MCF 10A (cell line): ENCODE measurements at regions not wholly inside any gene's neighbourhood (a gene's known extent, or its start where the extent isn't known, plus 50 kb on each side); places are given as distances from the start of the nearest gene placed in this dataset.

ENCODE experiments used
- BruUV-seq: library from RNA; stranded (reverse); fragments of 400-500 nt; replicated peaks from 2 replicates; lab custom pipeline; 2021; lab: Mats Ljungman, UMichigan
- CTCF ChIA-PET: fragments of 300-600 bp; sonication (Branson Sonifier 250); formaldehyde crosslinking; extraction: SDS; loops from one replicate; lab custom pipeline; 2021; ENCODE audit warnings: antibody characterized with exemption, inconsistent platforms; lab: Yijun Ruan, JAX
- POLR2A ChIA-PET: fragments of 300-600, 350-650 bp; sonication (Branson Sonifier 250); formaldehyde crosslinking; extraction: SDS; loops from one replicate; lab custom pipeline; 2020; ENCODE audit warnings: antibody characterized with exemption, inconsistent platforms; lab: Yijun Ruan, JAX
- DNase-seq: peaks from one replicate; pipeline ENCODE4 v3.0.0-alpha.2; 2018; ENCODE audit not compliant: unreplicated experiment
- H3K27ac Mint-ChIP-seq: one replicate; pipeline ENCODE4 v1.8.0; 2022; ENCODE audit warnings: mild to moderate bottlenecking, low read depth, mixed read lengths; ENCODE audit not compliant: unreplicated experiment
- H3K27me3 Mint-ChIP-seq: one replicate; pipeline ENCODE4 v1.8.0; 2022; ENCODE audit warnings: mixed read lengths; ENCODE audit not compliant: insufficient read depth, unreplicated experiment
- H3K36me3 Mint-ChIP-seq: one replicate; pipeline ENCODE4 v1.8.0; 2022; ENCODE audit warnings: mild to moderate bottlenecking, moderate library complexity, mixed read lengths; ENCODE audit not compliant: insufficient read depth, unreplicated experiment
- H3K4me1 Mint-ChIP-seq: one replicate; pipeline ENCODE4 v1.8.0; 2022; ENCODE audit warnings: mixed read lengths; ENCODE audit not compliant: insufficient read depth, unreplicated experiment
- H3K4me3 Mint-ChIP-seq: one replicate; pipeline ENCODE4 v1.8.0; 2022; ENCODE audit warnings: mild to moderate bottlenecking, moderate library complexity, mixed read lengths; ENCODE audit not compliant: unreplicated experiment
- H3K9me3 Mint-ChIP-seq: one replicate; pipeline ENCODE4 v1.8.0; 2022; ENCODE audit warnings: mixed read lengths; ENCODE audit not compliant: unreplicated experiment
- intact Hi-C: fragments of 100-400 bp; cut with micrococcal nuclease; formaldehyde crosslinking; loops from 2 replicates; pipeline ENCODE4 v1.14.1; 2022
- TF ChIP-seq, protein P1 (sequence below): fragments of 200-600 bp; IDR thresholded peaks from one replicate; pipeline ENCODE4 v1.8.0; 2022; ENCODE audit warnings: antibody characterized with exemption, mild to moderate bottlenecking; ENCODE audit not compliant: unreplicated experiment

DNA sequence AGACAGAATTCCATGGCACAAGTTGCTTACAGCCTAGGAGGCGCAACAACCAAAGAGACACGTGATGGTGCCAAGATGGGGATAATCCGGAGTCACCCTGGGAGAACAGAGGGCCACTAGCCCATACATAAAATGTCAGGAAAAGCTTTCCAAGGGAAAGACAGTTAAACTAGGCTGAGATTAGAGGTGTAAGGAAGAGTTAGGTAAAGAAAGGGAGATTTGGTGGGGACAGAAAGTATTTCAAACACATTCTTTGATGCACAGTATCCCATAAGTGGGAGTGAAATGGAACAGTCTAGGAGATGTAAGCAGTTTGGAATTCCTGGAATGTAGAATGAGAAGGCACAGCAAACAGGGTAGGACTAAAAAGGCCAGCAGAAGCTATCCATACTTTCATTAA is 860.9 kb upstream of the LCORL start:
- Mint-ChIP-seq H3K36me3 (no peaks in the 10 kb centered on the region), H3K4me3 (peak overlapping the region; percentile 3), H3K27ac (peak overlapping the region; percentile 86), H3K27me3 (no peaks in the 10 kb centered on the region), H3K9me3 (no peaks in the 10 kb centered on the region), H3K4me1 (peaks cover 11% of the 10 kb centered on the region)
- ChIA-PET CTCF (interaction anchor here (0.6 kb wide), 1 partner anchor 24 kb away, joined by 3 read pairs; no protein-coding TSS in a partner anchor), POLR2A (interaction anchor here (0.6 kb wide), 2 partner anchors 23 to 807 kb away, joined by 3 read pairs; no protein-coding TSS in a partner anchor)
- intact Hi-C loops, result no loop called here
- TF ChIP-seq, protein P1, sequence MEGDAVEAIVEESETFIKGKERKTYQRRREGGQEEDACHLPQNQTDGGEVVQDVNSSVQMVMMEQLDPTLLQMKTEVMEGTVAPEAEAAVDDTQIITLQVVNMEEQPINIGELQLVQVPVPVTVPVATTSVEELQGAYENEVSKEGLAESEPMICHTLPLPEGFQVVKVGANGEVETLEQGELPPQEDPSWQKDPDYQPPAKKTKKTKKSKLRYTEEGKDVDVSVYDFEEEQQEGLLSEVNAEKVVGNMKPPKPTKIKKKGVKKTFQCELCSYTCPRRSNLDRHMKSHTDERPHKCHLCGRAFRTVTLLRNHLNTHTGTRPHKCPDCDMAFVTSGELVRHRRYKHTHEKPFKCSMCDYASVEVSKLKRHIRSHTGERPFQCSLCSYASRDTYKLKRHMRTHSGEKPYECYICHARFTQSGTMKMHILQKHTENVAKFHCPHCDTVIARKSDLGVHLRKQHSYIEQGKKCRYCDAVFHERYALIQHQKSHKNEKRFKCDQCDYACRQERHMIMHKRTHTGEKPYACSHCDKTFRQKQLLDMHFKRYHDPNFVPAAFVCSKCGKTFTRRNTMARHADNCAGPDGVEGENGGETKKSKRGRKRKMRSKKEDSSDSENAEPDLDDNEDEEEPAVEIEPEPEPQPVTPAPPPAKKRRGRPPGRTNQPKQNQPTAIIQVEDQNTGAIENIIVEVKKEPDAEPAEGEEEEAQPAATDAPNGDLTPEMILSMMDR, result no peak
- no TSS peak for BruUV-seq
- peak; percentile 42 for DNase-seq

DNA sequence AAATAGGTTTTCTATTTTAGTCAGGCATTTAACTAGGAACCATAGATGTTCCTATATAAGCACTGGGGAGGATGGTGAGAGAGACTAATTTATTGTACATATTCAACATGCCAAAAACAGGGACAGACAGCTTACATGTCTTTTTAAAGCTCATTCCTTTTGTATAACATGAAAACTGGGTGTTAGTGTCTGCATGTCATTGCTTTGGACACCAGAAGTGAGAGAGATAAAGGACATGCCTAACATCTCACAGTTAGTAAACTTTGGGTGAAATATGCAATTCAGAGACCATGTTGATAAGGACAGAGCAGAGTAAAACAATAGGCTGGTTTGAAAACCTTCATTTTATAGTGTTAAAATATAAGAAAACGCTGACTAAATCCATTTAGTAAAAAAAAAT is 860.0 kb upstream of the LCORL start:
- ChIA-PET POLR2A (no interaction called here), CTCF (no interaction called here)
- peaks cover 11% of the 10 kb centered on the region for H3K4me1 Mint-ChIP-seq
- DNase-seq, result no peak
- H3K27ac Mint-ChIP-seq, result peak overlapping the region; percentile 86
- no peak overlapping the region for H3K4me3 Mint-ChIP-seq
- no TSS peak for BruUV-seq
- H3K36me3 Mint-ChIP-seq, result no peaks in the 10 kb centered on the region
- H3K27me3 Mint-ChIP-seq, result no peaks in the 10 kb centered on the region
- intact Hi-C loops, result no loop called here
- no peaks in the 10 kb centered on the region for H3K9me3 Mint-ChIP-seq
- TF ChIP-seq, protein P1, result no peak

DNA sequence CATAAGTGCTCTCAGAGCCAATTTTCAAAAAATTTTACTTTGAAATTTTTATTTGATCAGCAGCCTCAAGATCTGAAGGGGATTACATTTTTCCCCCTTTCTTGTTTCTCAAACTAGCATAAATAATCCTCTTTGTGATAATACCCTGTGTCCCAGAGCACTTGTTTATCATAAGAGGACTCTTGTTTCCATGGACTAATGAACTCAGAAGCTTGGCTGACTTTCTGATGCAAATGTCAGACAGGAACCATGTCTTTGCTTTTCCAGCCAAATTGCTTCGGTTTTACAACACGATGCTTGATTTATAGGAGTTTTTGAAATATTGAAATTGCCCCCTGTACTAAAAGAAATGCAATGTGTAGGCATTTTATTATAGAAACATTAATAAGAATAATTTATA is 859.3 kb upstream of the LCORL start:
- Mint-ChIP-seq H3K27me3 (no peaks in the 10 kb centered on the region), H3K36me3 (no peaks in the 10 kb centered on the region), H3K4me1 (peaks cover 11% of the 10 kb centered on the region), H3K27ac (no peak overlapping the region), H3K4me3 (no peak overlapping the region), H3K9me3 (no peaks in the 10 kb centered on the region)
- intact Hi-C loops, result no loop called here
- no peak for DNase-seq
- ChIA-PET CTCF (no interaction called here), POLR2A (no interaction called here)
- TF ChIP-seq, protein P1, result no peak
- no TSS peak for BruUV-seq

DNA sequence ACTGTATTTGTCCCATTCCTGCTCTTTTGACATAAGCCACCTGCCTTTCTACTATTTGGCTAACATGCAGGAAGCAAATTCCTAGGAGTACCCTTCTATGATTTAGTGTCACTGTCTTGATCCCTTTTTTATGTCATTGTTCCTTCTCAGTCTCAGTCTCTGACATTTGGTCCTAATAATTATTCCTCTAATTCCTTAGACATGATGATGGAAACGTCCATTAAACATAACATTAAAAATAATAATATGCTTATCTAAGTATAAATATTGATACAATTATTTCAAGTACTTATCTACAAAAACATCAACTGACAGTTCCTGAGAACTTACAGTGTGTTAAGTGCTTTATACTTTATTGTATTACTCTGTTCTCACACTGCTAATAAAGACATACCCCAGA is 857.0 kb upstream of the LCORL start:
- H3K9me3 Mint-ChIP-seq, result no peaks in the 10 kb centered on the region
- no peaks in the 10 kb centered on the region for H3K36me3 Mint-ChIP-seq
- DNase-seq, result no peak
- no peaks in the 10 kb centered on the region for H3K27me3 Mint-ChIP-seq
- no TSS peak for BruUV-seq
- TF ChIP-seq, protein P1, result no peak
- CTCF ChIA-PET, result no interaction called here
- H3K27ac Mint-ChIP-seq, result no peak overlapping the region
- POLR2A ChIA-PET, result no interaction called here
- H3K4me1 Mint-ChIP-seq, result peaks cover 11% of the 10 kb centered on the region
- intact Hi-C loops, result no loop called here
- no peak overlapping the region for H3K4me3 Mint-ChIP-seq
